ENCODE measurements at regions not wholly inside any gene's neighbourhood (a gene's known extent, or its start where the extent isn't known, plus 50 kb on each side); places are given as distances from the start of the nearest gene placed in this dataset.
A peak's percentile ranks its signal among the peaks of the same experiment; 100 is the strongest.

- TF ChIP-seq POLR2AphosphoS5 (IDR thresholded peaks at IDR 0.05) (no peak), CTCF (IDR thresholded peaks at IDR 0.05) (no peak), EP300 (IDR thresholded peaks at IDR 0.05) (no peak), POLR2A (IDR thresholded peaks at IDR 0.05; ENCODE audit: low read depth) (no peak)
- 75% methylated on average over 4 of the region's 5 CpGs for WGBS
- no peaks in the 10 kb centered on the region for H3K36me3 ChIP-seq
- H3K4me3 ChIP-seq = no peak overlapping the region
- peaks cover 0 to 7% (median 0%) of the 10 kb centered on the region in 4 donors for H3K27me3 ChIP-seq
- intact Hi-C loops (cut with DNase I) = no loop called here
- no peak overlapping the region for H3K27ac ChIP-seq (replicated peaks in 1 of 4)
- no peaks in the 10 kb centered on the region for H3K9me3 ChIP-seq
- no peaks in the 10 kb centered on the region for H3K4me1 ChIP-seq
- DNase-seq (ENCODE audit: extremely low spot score) = peak; percentile 53
Measured at GRCh38 chr6:170172392-170172791, 118.5 kb downstream of the DLL1 start.

DNA sequence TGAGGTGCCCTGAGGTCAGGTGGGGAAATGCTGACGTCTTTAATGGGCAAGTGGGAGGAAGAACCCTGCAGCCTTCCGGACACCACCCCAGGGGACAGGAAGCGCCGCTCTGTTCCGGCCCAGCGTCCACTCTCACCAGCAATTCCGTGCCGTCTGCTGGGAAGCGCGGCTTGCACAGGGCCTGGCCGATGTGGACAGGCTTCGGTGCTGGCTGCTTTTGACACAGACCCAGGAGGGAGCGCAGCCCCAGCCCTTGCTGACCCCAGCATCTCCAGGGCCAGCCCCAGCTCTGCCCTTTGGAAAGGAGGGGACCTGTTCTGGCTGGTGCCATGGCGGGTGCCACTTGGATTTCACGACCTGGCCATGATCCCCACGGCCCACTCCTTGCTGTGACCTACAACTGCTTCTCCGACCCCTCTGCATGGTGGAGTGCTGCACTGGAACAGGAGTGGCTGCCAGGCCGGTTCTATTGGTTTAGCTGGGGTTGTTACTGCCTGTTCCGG, 123.2 kb downstream of the DLL1 start:
- no peak for TF ChIP-seq CTCF (IDR thresholded peaks at IDR 0.05)
- no peak for TF ChIP-seq EP300 (IDR thresholded peaks at IDR 0.05)
- no peak for TF ChIP-seq POLR2AphosphoS5 (IDR thresholded peaks at IDR 0.05)
- TF ChIP-seq POLR2A (IDR thresholded peaks at IDR 0.05; ENCODE audit: low read depth) = no peak
- H3K9me3 ChIP-seq = no peaks in the 10 kb centered on the region
- H3K4me1 ChIP-seq = peaks cover 0 to 19% (median 17%) of the 10 kb centered on the region in 4 donors
- peak overlapping the region in 1 of 4 donors; percentile 7 for H3K27ac ChIP-seq (replicated peaks in 1 of 4)
- peak overlapping the region in 3 of 4 donors; percentile 7 to 16 (median 9) for H3K4me3 ChIP-seq
- no peak for DNase-seq (ENCODE audit: extremely low spot score)
- peaks cover 0 to 22% (median 0%) of the 10 kb centered on the region in 4 donors for H3K27me3 ChIP-seq
- intact Hi-C loops (cut with DNase I) = no loop called here
- 90% methylated on average over 16 of the region's 19 CpGs for WGBS
- H3K36me3 ChIP-seq = no peaks in the 10 kb centered on the region

GRCh38 chr6:170166511-170167122, 124.3 kb downstream of the DLL1 start:
- intact Hi-C loops (cut with DNase I) = no loop called here
- no peaks in the 10 kb centered on the region for H3K36me3 ChIP-seq
- peaks cover 0 to 25% (median 0%) of the 10 kb centered on the region in 4 donors for H3K27me3 ChIP-seq
- peaks cover 0 to 19% (median 17%) of the 10 kb centered on the region in 4 donors for H3K4me1 ChIP-seq
- no peak for DNase-seq (ENCODE audit: extremely low spot score)
- TF ChIP-seq EP300 (IDR thresholded peaks at IDR 0.05) = no peak
- TF ChIP-seq CTCF (IDR thresholded peaks at IDR 0.05) = no peak
- no peak for TF ChIP-seq POLR2AphosphoS5 (IDR thresholded peaks at IDR 0.05)
- TF ChIP-seq POLR2A (IDR thresholded peaks at IDR 0.05; ENCODE audit: low read depth) = no peak
- no peaks in the 10 kb centered on the region for H3K9me3 ChIP-seq
- WGBS = 81% methylated on average over 22 of the region's 31 CpGs
- no peak overlapping the region for H3K27ac ChIP-seq (replicated peaks in 1 of 4)
- H3K4me3 ChIP-seq = no peak overlapping the region

GRCh38 chr6:170165471-170166117, 125.3 kb downstream of the DLL1 start:
- intact Hi-C loops (cut with DNase I) = no loop called here
- WGBS = 64% methylated on average over 20 of the region's 22 CpGs

More at GRCh38 chr6:170165471-170166117, 125.3 kb downstream of the DLL1 start:
- H3K9me3 ChIP-seq = no peaks in the 10 kb centered on the region
- no peak overlapping the region for H3K4me3 ChIP-seq
- H3K27ac ChIP-seq (replicated peaks in 1 of 4) = no peak overlapping the region
- no peak for DNase-seq (ENCODE audit: extremely low spot score)
- H3K4me1 ChIP-seq = peaks cover 0 to 19% (median 17%) of the 10 kb centered on the region in 4 donors
- TF ChIP-seq EP300 (IDR thresholded peaks at IDR 0.05) (no peak), POLR2A (IDR thresholded peaks at IDR 0.05; ENCODE audit: low read depth) (no peak), CTCF (IDR thresholded peaks at IDR 0.05) (no peak), POLR2AphosphoS5 (IDR thresholded peaks at IDR 0.05) (no peak)
- peaks cover 0 to 30% (median 0%) of the 10 kb centered on the region in 4 donors for H3K27me3 ChIP-seq
- H3K36me3 ChIP-seq = no peaks in the 10 kb centered on the region

All from esophagus muscularis mucosa (tissue), 4 donors.